ENCODE measurements at regions not wholly inside any gene's neighbourhood (a gene's known extent, or its start where the extent isn't known, plus 50 kb on each side); places are given as distances from the start of the nearest gene placed in this dataset.

DNA sequence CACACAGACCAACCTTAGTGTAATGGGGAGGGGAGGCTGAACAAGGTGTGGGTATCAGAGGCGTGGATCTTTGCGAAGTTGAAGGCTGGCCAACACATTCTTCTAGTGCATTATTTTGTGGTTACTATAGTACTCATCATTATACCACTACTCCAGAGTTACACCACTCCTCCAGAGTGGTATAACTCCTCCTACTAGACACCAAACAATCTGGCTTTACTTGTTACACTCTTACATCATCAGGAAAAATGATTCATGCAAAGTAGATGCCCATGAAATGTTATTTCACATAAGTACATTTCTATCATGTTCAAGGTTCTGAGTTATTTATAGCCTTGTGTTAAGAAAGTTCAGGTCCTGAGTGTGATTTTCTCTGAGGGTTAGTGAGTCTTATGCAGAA lies 443.1 kb upstream of the OPRM1 start:
- H3K9me3 ChIP-seq (ENCODE audit: control insufficient read depth, low read length), result no peaks in the 10 kb centered on the region
- DNase-seq, result no peak
- 90% methylated on average over 2 of the region's 2 CpGs for WGBS
- H3K27ac ChIP-seq (ENCODE audit: low read length), result no peak overlapping the region
- intact Hi-C loops (cut with DNase I), result no loop called here
- no peaks in the 10 kb centered on the region for H3K27me3 ChIP-seq (ENCODE audit: control insufficient read depth, insufficient read depth)
- ATAC-seq, result no peak
- H3K4me1 ChIP-seq (ENCODE audit: control insufficient read depth, insufficient read depth, low read length), result no peaks in the 10 kb centered on the region
- no peak overlapping the region for H3K4me3 ChIP-seq (ENCODE audit: low read length)

- H3K27me3 ChIP-seq (ENCODE audit: control insufficient read depth, insufficient read depth), result no peaks in the 10 kb centered on the region
These were observed 444.2 kb upstream of the OPRM1 start for GRCh38 chr6:153594871-153595270.

DNA sequence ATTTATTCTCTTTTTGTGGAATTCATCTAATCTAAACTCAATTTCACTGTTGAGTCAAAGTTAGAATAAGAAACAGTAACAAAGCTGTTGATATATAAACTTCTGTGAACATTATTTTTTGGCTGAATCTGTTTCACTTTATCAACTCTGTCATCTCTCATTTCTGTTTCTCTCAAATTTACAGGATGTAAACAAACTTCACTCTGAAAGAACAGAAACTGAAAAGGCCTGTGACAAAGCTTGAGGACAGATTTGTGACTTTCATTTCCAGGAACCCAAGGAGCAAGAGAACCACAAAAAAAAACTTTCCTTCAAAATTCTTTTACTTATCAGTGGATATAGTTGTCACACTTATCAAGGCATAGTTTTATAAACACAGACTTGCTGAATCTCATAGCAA lies 447.9 kb upstream of the OPRM1 start:
- intact Hi-C loops (cut with DNase I), result no loop called here
- Histone ChIP-seq H3K27me3 (ENCODE audit: control insufficient read depth, insufficient read depth) (no peaks in the 10 kb centered on the region), H3K9me3 (ENCODE audit: control insufficient read depth, low read length) (no peaks in the 10 kb centered on the region), H3K27ac (ENCODE audit: low read length) (no peak overlapping the region), H3K4me3 (ENCODE audit: low read length) (no peak overlapping the region), H3K4me1 (ENCODE audit: control insufficient read depth, insufficient read depth, low read length) (no peaks in the 10 kb centered on the region)
- DNase-seq (no peak), ATAC-seq (no peak)

More at GRCh38 chr6:153594871-153595270, 444.2 kb upstream of the OPRM1 start:
- ATAC-seq (no peak), DNase-seq (no peak)
- intact Hi-C loops (cut with DNase I), result no loop called here
- no peak overlapping the region for H3K27ac ChIP-seq (ENCODE audit: low read length)
- H3K4me1 ChIP-seq (ENCODE audit: control insufficient read depth, insufficient read depth, low read length), result no peaks in the 10 kb centered on the region
- no peak overlapping the region for H3K4me3 ChIP-seq (ENCODE audit: low read length)
- 62% methylated on average over 1 of the region's 1 CpG for WGBS
- H3K9me3 ChIP-seq (ENCODE audit: control insufficient read depth, low read length), result no peaks in the 10 kb centered on the region

DNA sequence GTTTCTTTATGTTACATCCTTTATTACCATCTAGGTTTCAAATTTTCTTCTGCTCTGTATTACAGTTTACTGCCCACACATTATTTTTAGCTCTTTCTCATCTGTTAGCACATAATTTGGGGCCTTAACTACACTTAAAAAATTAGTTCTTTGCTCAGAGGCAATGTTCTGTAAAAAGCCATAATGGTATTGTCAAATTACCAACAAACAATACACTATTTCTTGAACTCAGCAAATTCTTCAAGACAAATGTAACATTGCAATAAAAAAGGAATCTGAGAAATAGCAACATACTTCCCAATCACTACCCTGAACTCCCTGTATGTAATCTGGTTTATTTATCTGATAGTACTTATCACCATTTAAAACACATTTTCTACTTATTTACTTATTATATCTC lies 448.6 kb upstream of the OPRM1 start:
- intact Hi-C loops (cut with DNase I), result no loop called here
- Histone ChIP-seq H3K4me1 (ENCODE audit: control insufficient read depth, insufficient read depth, low read length) (no peaks in the 10 kb centered on the region), H3K9me3 (ENCODE audit: control insufficient read depth, low read length) (no peaks in the 10 kb centered on the region), H3K27me3 (ENCODE audit: control insufficient read depth, insufficient read depth) (no peaks in the 10 kb centered on the region), H3K4me3 (ENCODE audit: low read length) (no peak overlapping the region), H3K27ac (ENCODE audit: low read length) (no peak overlapping the region)
- DNase-seq (no peak), ATAC-seq (no peak)

DNA sequence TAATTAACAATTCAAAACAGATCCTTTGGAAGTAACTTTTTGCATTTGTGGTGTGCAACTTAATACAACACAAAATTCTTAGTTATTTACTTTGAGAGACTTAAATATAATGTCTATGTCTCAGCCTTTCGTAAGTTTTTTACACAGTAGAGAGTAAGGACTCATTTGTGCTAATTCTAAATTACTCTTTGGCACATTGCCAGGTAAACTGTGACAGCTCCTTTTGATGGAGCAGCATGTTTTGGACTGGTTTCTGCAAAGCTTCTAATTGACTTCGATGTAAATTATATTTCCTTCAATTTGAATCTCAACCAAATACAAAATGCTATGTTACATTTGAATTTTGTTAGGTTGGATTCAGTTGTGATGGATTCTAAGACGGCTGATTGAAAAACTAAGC lies 450.7 kb upstream of the OPRM1 start:
- H3K9me3 ChIP-seq (ENCODE audit: control insufficient read depth, low read length), result no peaks in the 10 kb centered on the region
- no peaks in the 10 kb centered on the region for H3K4me1 ChIP-seq (ENCODE audit: control insufficient read depth, insufficient read depth, low read length)
- no peak for ATAC-seq
- no peak for DNase-seq
- no peak overlapping the region for H3K4me3 ChIP-seq (ENCODE audit: low read length)
- no peaks in the 10 kb centered on the region for H3K27me3 ChIP-seq (ENCODE audit: control insufficient read depth, insufficient read depth)
- intact Hi-C loops (cut with DNase I), result no loop called here
- 84% methylated on average over 3 of the region's 3 CpGs for WGBS
- H3K27ac ChIP-seq (ENCODE audit: low read length), result no peak overlapping the region

DNA sequence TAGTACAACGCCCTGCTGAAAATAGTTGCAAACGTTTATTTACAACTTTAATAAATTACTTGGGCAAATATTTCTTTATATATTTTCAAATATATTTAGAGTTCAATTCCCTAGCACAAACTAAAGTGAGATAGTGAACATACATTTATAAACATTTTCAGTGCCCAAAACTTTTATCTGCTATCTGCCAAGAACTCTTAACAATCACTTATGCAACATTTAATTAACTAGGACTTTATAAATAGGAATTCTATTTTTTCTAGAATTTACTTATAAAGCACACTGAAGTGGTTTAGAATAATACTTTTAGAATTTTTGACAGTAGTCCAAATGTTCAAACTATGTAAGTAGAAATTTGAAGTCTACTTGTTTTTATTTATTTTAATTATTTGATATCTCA lies 452.6 kb upstream of the RGS17 start:
- no peaks in the 10 kb centered on the region for H3K27me3 ChIP-seq (ENCODE audit: control insufficient read depth, insufficient read depth)
- H3K9me3 ChIP-seq (ENCODE audit: control insufficient read depth, low read length), result no peaks in the 10 kb centered on the region
- 79% methylated on average over 2 of the region's 2 CpGs for WGBS
- intact Hi-C loops (cut with DNase I), result no loop called here
- H3K4me1 ChIP-seq (ENCODE audit: control insufficient read depth, insufficient read depth, low read length), result no peaks in the 10 kb centered on the region
- H3K27ac ChIP-seq (ENCODE audit: low read length), result no peak overlapping the region
- no peak overlapping the region for H3K4me3 ChIP-seq (ENCODE audit: low read length)
- ATAC-seq (no peak), DNase-seq (no peak)

GRCh38 chr6:153580776-153581175 lies 449.7 kb upstream of the RGS17 start:
- intact Hi-C loops (cut with DNase I), result no loop called here
- DNase-seq (no peak), ATAC-seq (no peak)
- Histone ChIP-seq H3K9me3 (ENCODE audit: control insufficient read depth, low read length) (no peaks in the 10 kb centered on the region), H3K27ac (ENCODE audit: low read length) (no peak overlapping the region), H3K4me1 (ENCODE audit: control insufficient read depth, insufficient read depth, low read length) (no peaks in the 10 kb centered on the region), H3K4me3 (ENCODE audit: low read length) (no peak overlapping the region), H3K27me3 (ENCODE audit: control insufficient read depth, insufficient read depth) (no peaks in the 10 kb centered on the region)
- 70% methylated on average over 2 of the region's 2 CpGs for WGBS

GRCh38 chr6:153575528-153575927 lies 444.4 kb upstream of the RGS17 start:
- no peak for DNase-seq
- ATAC-seq, result no peak
- Histone ChIP-seq H3K27ac (ENCODE audit: low read length) (no peak overlapping the region), H3K27me3 (ENCODE audit: control insufficient read depth, insufficient read depth) (no peaks in the 10 kb centered on the region), H3K9me3 (ENCODE audit: control insufficient read depth, low read length) (no peaks in the 10 kb centered on the region), H3K4me3 (ENCODE audit: low read length) (no peak overlapping the region), H3K4me1 (ENCODE audit: control insufficient read depth, insufficient read depth, low read length) (no peaks in the 10 kb centered on the region)
- 76% methylated on average over 3 of the region's 3 CpGs for WGBS
- intact Hi-C loops (cut with DNase I), result no loop called here

- H3K9me3 ChIP-seq (ENCODE audit: control insufficient read depth, low read length), result no peaks in the 10 kb centered on the region
- no peak for DNase-seq
- intact Hi-C loops (cut with DNase I), result no loop called here
- ATAC-seq, result no peak
- H3K4me3 ChIP-seq (ENCODE audit: low read length), result no peak overlapping the region
- no peaks in the 10 kb centered on the region for H3K27me3 ChIP-seq (ENCODE audit: control insufficient read depth, insufficient read depth)
- H3K4me1 ChIP-seq (ENCODE audit: control insufficient read depth, insufficient read depth, low read length), result no peaks in the 10 kb centered on the region
- 65% methylated on average over 2 of the region's 2 CpGs for WGBS
- no peak overlapping the region for H3K27ac ChIP-seq (ENCODE audit: low read length)
These were observed 443.1 kb upstream of the RGS17 start for GRCh38 chr6:153574231-153574630.

- DNase-seq (no peak), ATAC-seq (no peak)
- Histone ChIP-seq H3K4me3 (ENCODE audit: low read length) (no peak overlapping the region), H3K4me1 (ENCODE audit: control insufficient read depth, insufficient read depth, low read length) (no peaks in the 10 kb centered on the region), H3K27me3 (ENCODE audit: control insufficient read depth, insufficient read depth) (no peaks in the 10 kb centered on the region), H3K27ac (ENCODE audit: low read length) (no peak overlapping the region), H3K9me3 (ENCODE audit: control insufficient read depth, low read length) (no peaks in the 10 kb centered on the region)
- WGBS, result 74% methylated on average over 3 of the region's 3 CpGs
- intact Hi-C loops (cut with DNase I), result no loop called here
These were observed 441.3 kb upstream of the RGS17 start for GRCh38 chr6:153572371-153572770.

GRCh38 chr6:153568628-153569027 lies 437.5 kb upstream of the RGS17 start:
- intact Hi-C loops (cut with DNase I), result no loop called here
- WGBS, result 49% methylated on average over 1 of the region's 1 CpG
- Histone ChIP-seq H3K4me1 (ENCODE audit: control insufficient read depth, insufficient read depth, low read length) (peaks cover 1% of the 10 kb centered on the region), H3K4me3 (ENCODE audit: low read length) (no peak overlapping the region), H3K27me3 (ENCODE audit: control insufficient read depth, insufficient read depth) (no peaks in the 10 kb centered on the region), H3K9me3 (ENCODE audit: control insufficient read depth, low read length) (no peaks in the 10 kb centered on the region), H3K27ac (ENCODE audit: low read length) (no peak overlapping the region)
- DNase-seq (no peak), ATAC-seq (no peak)

DNA sequence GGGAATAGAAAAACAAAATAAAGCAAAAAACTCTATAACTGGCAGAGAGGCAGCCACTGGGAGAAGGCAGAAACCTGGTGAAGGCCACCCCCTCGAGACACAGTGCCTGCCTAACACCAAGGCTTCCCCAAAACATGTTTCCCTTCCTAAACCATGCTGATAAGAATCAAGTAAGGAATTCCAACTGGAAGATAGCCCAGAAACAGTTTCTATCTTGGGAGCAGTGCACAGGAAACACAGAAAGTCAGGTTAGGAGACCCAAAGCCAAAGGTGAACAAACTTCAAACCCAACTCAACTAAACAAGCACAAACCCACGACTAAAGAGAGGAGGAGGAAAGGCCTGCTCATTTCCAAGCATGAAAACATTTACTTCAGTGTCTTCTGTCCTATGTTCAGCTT lies 433.7 kb upstream of the RGS17 start:
- ATAC-seq, result no peak
- H3K4me3 ChIP-seq (ENCODE audit: low read length), result no peak overlapping the region
- no peak overlapping the region for H3K27ac ChIP-seq (ENCODE audit: low read length)
- DNase-seq, result no peak
- peaks cover 1% of the 10 kb centered on the region for H3K4me1 ChIP-seq (ENCODE audit: control insufficient read depth, insufficient read depth, low read length)
- H3K27me3 ChIP-seq (ENCODE audit: control insufficient read depth, insufficient read depth), result no peaks in the 10 kb centered on the region
- intact Hi-C loops (cut with DNase I), result no loop called here
- 45% methylated on average over 2 of the region's 2 CpGs for WGBS
- H3K9me3 ChIP-seq (ENCODE audit: control insufficient read depth, low read length), result no peaks in the 10 kb centered on the region
